CD4-positive, alpha-beta T cell treated with Interleukin-17A for 4 hours (primary cell): ENCODE measurements at regions not wholly inside any gene's neighbourhood (a gene's known extent, or its start where the extent isn't known, plus 50 kb on each side); places are given as distances from the start of the nearest gene placed in this dataset.
"Not testable (repeated sequence)": the region's sequence is repeated elsewhere in the genome, so short reads cannot be mapped to it uniquely, and the experiment has no call there.

Source experiments
- DNase-seq: peaks from one replicate; pipeline ENCODE4 v3.0.0-alpha.2; 2020; ENCODE audit warnings: mixed read lengths

GRCh38 chr5:8491254-8491653, 622.3 kb downstream of the MTRR start:
- DNase-seq, result no peak

- DNase-seq, result no peak
Observed at GRCh38 chr5:8493176-8493575, 624.2 kb downstream of the MTRR start.

- no peak for DNase-seq
Observed at GRCh38 chr5:8500426-8500825, 631.5 kb downstream of the MTRR start.

DNA sequence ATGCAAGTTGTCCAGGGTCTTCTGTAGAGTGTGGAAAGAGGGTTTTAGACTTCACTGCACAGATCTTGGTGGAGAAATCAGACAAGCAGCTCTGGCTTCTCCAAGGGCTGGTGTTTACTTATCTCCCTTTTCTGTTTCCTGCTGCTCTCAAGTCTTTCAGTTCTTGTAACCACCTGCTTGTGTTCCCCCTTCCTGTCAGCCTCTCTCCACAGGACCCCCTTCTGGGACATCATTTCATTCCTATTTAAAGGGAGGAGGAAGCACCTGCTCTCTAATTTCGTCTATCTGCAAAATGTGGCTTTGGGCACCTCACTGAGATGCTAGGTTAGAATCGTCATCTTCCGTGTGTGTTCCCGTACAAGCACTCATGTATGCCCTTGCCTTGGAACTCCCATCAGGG, 636.2 kb downstream of the MTRR start:
- no peak for DNase-seq

DNA sequence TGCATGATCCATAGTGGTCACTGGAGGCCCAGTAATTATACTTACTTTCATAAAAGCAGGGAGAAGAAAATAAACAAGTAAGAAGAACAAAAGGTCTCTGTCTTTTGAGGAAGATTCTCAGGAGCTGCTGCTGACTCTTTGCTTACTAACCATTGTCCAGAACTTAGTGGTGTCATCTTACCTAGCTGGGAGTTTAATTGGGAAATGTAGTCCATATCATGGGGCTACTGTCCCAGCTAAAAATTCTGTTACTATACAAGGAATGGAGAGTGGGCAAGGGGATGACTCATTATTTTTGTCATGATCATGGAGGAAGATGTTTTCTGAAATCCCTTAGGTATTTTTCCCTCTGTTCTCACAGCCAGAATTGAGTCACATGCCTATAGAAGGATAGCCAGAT, 639.3 kb downstream of the MTRR start:
- no peak for DNase-seq

DNA sequence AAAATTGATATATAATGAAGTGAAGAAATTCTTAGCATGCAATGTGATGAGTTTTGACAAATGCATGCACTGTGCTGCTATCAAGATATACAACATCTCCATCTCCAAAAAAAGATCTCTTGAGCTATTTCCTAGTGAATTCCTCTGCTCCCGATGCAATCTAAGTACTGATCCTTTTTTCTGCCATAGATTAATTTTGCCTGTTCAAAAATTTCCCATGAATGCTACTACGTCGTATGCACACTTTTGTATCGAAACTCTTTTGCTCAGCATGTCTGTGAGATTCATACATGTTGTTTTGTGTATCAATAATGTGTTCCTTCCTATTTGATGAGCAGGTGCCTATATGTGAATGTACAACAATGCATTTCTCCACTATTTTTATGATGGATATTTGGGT, 647.4 kb downstream of the MTRR start:
- no peak for DNase-seq

GRCh38 chr5:8517456-8517855, 648.5 kb downstream of the MTRR start:
- no peak for DNase-seq

DNA sequence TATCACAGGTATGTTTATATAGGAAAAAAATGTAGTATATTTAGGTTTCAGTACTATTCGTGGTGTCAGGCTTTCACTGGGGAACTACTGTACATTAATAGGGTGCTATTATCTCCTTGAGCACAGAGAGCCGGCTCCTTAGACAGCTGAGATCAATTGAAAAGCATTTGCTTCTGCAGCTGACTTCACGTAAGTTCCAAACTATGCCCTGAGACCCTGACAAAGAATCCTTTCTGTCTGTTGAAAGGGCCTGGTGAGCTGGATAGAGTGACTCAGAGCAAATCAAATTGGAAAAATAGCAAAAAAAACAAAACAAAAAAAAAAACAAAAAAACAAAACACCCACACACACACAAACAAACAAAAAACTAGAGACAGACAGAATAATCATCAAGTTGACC, 652.0 kb downstream of the MTRR start:
- no peak for DNase-seq

GRCh38 chr5:8521991-8522390, 653.0 kb downstream of the MTRR start:
- DNase-seq, result no peak

DNA sequence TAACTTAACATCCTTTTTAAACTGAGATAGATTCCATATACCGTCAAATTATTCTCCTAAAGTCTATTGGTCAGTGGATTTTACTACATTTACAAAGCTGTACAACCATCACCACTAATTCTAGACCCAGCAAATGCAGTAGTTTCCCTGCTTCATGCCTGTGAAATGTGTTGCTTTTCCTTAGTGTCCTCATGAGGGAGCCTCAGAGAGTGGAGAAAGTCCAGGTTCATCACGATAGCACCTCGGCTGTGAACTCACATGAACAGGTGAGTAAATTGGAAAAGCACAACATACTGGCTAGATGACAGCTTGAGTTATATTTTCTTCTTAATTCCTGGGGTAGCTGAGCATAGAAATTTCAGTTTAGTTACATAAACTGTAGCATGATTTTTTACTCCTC, 653.7 kb downstream of the MTRR start:
- DNase-seq, result no peak

DNA sequence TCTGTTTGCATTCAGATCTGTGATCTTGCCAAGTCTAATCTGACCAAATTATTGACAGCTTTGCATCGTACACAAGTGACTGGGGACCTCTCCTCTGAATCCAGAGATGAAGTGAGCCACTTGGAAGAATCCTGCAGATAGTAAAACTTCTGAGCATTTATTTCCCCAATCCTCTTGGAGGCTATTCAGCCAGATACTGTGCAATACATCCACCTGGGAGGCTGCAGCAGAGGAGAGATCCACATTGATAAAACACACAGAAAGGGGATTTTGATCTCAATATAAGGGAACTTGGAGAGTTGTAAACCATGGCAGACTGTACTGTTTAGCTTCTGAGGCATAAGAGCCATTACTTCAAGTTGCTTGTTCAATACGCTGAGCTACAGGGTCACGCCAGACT, 654.6 kb downstream of the MTRR start:
- no peak for DNase-seq

GRCh38 chr5:8525819-8526218, 656.9 kb downstream of the MTRR start:
- no peak for DNase-seq

GRCh38 chr5:8528106-8528505, 659.2 kb downstream of the MTRR start:
- DNase-seq, result no peak

DNA sequence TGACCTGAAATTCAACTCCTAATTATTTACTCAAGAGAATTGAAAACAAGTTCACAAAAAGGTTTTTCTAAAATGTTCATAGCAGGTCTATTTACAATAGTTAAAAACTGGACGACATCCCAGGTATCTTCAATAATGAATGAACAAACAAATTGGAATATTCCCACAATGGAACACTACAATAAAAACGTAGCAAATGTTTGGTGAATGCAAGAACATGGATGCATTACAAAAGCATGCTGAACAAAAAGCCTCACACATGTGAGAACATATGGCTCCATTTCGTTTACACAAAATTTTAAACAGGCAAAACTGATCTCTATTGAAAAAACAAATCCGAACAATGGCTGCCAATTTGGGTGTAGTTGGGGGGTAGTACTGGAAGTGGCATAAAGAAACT, 669.9 kb downstream of the MTRR start:
- no peak for DNase-seq

DNA sequence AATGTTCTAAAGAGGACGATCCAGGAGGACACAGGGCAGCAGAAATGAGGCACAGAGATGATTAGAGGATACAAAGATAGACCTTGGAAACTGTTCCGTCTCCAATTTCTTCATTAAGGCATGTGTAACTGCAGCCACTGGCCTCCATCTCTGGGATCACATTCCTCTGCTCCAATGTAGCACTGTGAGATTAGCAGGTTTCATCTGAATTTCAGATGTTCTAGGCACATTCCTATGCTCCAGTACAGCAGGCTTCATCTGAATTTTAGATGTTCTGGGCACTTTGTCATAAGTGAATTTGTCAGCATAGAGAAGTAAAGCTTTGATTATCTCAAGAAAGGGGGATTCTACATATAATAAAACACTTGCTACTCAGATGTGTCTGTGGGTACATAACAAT, 671.4 kb downstream of the MTRR start:
- no peak for DNase-seq

GRCh38 chr5:8550921-8551320, 682.0 kb downstream of the MTRR start:
- no peak for DNase-seq

GRCh38 chr5:8553364-8553763, 684.4 kb downstream of the MTRR start:
- DNase-seq, result no peak

DNA sequence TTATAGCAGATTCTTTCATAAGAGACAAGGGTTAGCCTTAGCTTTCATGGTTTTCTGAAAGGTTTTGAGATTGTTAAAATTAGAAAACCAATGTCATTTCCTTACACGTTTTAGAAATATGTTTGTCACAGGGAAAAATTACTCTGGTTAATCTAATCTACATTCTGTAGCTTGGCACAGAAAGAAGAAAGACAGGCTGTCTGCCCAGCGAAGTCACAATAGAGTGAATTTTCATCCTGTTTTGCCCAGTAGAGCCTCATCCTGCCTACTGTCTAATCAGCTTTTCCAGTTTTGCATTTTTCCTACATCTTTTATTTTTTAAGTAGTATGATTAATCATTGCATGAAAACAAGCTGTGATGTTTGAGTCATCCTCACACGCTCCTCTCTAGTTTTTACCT, 688.8 kb downstream of the MTRR start:
- DNase-seq, result no peak

GRCh38 chr5:8560776-8561175, 691.8 kb downstream of the MTRR start:
- no peak for DNase-seq

DNA sequence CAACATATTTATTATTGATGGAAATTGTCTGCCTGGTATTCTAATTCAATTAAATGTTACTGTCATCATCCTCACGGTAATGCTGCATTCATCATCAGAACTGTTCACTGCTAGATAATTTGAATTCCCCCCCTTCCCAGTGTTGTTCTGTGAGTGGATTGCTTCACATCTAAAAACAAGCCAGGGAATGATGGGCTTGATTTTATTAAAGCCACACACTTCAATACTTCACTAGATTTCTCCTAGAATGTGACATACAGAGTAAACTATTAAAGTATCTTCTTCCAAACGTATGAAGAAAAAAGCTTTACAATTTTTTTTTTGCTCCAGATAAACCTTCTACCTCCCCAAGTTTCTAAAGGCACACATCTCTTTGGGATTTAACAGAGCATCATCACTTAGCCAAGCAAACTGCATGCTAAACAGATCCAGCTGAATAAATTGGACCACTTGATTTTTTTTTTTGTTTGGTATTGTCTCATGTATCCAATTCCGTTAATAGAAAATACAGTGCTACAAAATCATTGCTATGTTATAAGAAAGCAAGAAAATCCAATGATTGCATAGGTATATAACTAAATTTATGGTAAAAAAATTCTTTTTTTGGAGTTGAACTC, 692.4 kb downstream of the MTRR start:
- no peak for DNase-seq

DNA sequence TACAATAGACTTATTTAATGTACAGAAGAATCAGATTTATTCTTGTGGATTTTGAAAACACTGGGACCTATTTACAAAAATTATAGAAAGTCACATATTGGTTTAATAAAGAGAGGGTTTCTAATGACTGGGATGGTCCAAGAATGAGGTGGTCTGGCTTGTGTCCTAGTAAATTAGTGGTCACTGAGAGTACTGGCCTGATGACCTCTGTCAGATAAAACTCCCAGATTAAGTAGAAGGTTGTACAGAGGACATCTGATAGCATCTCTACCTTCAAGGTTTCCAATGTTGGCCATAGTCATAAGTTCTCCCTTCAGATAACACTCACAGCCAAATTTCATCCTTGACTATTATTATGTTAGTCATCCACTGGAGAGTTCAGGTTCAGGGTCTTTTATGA, 692.9 kb downstream of the MTRR start:
- DNase-seq, result no peak

DNA sequence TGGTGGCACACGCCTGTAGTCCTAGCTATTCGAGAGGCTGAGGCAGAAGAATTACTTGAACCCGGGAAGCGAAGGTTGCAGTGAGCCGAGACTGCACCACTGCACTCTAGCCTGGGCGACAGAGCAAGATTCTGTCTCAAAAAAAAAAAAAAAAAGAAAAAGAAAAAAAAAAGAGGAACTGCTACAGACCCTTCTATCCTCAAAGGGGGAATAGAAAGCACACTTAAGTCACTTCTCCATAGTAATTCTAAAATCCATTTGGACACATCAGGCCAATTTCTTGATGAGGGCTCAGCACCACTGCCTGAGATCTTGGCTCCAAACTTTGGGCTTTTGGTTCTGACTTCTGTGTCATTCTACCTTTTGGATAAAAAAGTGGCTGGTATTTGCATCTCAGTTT, 694.6 kb downstream of the MTRR start:
- not testable (repeated sequence) for DNase-seq

DNA sequence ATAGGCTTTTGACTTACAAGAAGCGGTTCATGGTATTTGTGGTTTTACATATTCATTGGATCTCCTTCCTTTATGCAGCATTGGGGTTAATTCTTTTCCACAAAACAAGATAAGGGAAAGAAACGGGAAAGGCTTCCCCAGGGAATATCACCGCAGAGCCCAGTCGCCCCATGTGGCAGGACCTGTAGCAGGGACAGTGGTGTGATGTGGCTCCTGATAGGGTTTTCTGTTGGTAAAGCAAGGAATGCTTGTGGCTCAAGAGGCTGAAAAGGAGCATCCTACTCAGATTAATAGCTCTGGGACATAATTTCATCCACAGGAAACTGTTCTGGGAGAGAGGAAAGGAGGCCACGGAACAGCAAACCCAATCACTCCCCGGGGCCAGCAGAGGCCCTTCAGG, 699.9 kb downstream of the MTRR start:
- DNase-seq, result no peak

DNA sequence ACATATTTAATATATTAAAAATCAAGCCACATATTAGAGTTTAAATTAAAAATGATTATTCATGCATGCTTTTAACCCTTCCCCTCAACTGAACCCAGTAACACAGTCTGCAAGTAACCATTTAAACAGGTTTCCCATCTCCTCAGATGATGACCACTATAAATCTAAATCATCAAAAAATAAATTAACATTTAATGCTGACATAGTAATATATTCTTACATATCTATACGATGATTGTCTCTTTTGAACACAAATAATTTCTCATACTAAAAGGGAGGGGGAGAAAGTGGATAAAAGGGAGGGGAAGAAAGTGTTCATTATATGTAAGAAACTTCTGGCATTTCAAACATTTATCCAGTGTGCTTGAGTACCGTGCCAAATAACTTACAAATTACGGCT, 701.6 kb downstream of the MTRR start:
- no peak for DNase-seq

GRCh38 chr5:8576178-8576577, 707.2 kb downstream of the MTRR start:
- DNase-seq, result no peak

GRCh38 chr5:8577792-8578191, 708.8 kb downstream of the MTRR start:
- no peak for DNase-seq
